CD4-positive, alpha-beta T cell treated with Interleukin-17A for 1 hour (primary cell): ENCODE measurements at regions not wholly inside any gene's neighbourhood (a gene's known extent, or its start where the extent isn't known, plus 50 kb on each side); places are given as distances from the start of the nearest gene placed in this dataset.
"Not testable (repeated sequence)": the region's sequence is repeated elsewhere in the genome, so short reads cannot be mapped to it uniquely, and the experiment has no call there.

ENCODE experiments used
- DNase-seq: peaks from one replicate; pipeline ENCODE4 v3.0.0-alpha.2; 2020

- no peak for DNase-seq
Measured at GRCh38 chr18:24567199-24567598, 106.8 kb downstream of the HRH4 start.

- no peak for DNase-seq
Measured at GRCh38 chr18:24570716-24571115, 110.3 kb downstream of the HRH4 start.

- no peak for DNase-seq
Measured at GRCh38 chr18:24582771-24583170, 122.3 kb downstream of the HRH4 start.

GRCh38 chr18:24584205-24584604 is 123.8 kb downstream of the HRH4 start:
- no peak for DNase-seq

- DNase-seq, result no peak
Measured at GRCh38 chr18:24584813-24585212, 124.4 kb downstream of the HRH4 start.

- DNase-seq, result no peak
Measured at GRCh38 chr18:24585996-24586566, 125.6 kb downstream of the HRH4 start.

GRCh38 chr18:24586662-24587360 is 126.4 kb downstream of the HRH4 start:
- no peak for DNase-seq

- no peak for DNase-seq
Measured at GRCh38 chr18:24588440-24588839, 128.0 kb downstream of the HRH4 start.

- no peak for DNase-seq
Measured at GRCh38 chr18:24590946-24591345, 130.5 kb downstream of the HRH4 start.

GRCh38 chr18:24593401-24593800 is 133.0 kb downstream of the HRH4 start:
- DNase-seq, result no peak

- DNase-seq, result no peak
Measured at GRCh38 chr18:24593886-24594285, 133.4 kb downstream of the HRH4 start.

GRCh38 chr18:24595561-24596031 is 135.2 kb downstream of the HRH4 start:
- no peak for DNase-seq

- peak; percentile 16 for DNase-seq
Measured at GRCh38 chr18:24600076-24600654, 139.7 kb downstream of the HRH4 start.

GRCh38 chr18:24601585-24601984 is 141.1 kb downstream of the HRH4 start:
- DNase-seq, result no peak

GRCh38 chr18:24602201-24602600 is 141.8 kb downstream of the HRH4 start:
- DNase-seq, result no peak

GRCh38 chr18:24603151-24603550 is 142.7 kb downstream of the HRH4 start:
- no peak for DNase-seq

- no peak for DNase-seq
Measured at GRCh38 chr18:24605444-24605843, 145.0 kb downstream of the HRH4 start.

- no peak for DNase-seq
Measured at GRCh38 chr18:24609254-24609653, 148.8 kb downstream of the HRH4 start.

GRCh38 chr18:24611075-24611474 is 150.6 kb downstream of the HRH4 start:
- no peak for DNase-seq

- no peak for DNase-seq
Measured at GRCh38 chr18:24613896-24614640, 153.6 kb downstream of the HRH4 start.

GRCh38 chr18:24616653-24617052 is 156.2 kb downstream of the HRH4 start:
- no peak for DNase-seq

- DNase-seq, result not testable (repeated sequence)
Measured at GRCh38 chr18:24624421-24624820, 164.0 kb downstream of the HRH4 start.

- no peak for DNase-seq
Measured at GRCh38 chr18:24627644-24628315, 167.3 kb downstream of the HRH4 start.
